HEK293 (cell line): ENCODE measurements at regions not wholly inside any gene's neighbourhood (a gene's known extent, or its start where the extent isn't known, plus 50 kb on each side); places are given as distances from the start of the nearest gene placed in this dataset.

Experiments used
- CTCF ChIA-PET: fragments of 350-600 bp; formaldehyde crosslinking; extraction: SDS; loops from one replicate; lab custom pipeline; 2021; ENCODE audit warnings: antibody characterized with exemption; lab: Yijun Ruan, JAX
- POLR2A ChIA-PET: fragments of 300-600 bp; formaldehyde crosslinking; extraction: SDS; loops from one replicate; lab custom pipeline; 2020; ENCODE audit warnings: antibody characterized with exemption, inconsistent platforms; lab: Yijun Ruan, JAX
- H3K27ac ChIP-seq: fragments of 200-500 bp; sonication (Bioruptor generic); 2 replicates; pipeline ENCODE4 v1.5.1; 2014; ENCODE audit warnings: low read depth, low read length, control low read depth, inconsistent platforms; ENCODE audit errors: extremely low read depth
- H3K36me3 ChIP-seq, 2 experiments: fragments of 200-500 bp in 1 of 2; sonication (Bioruptor generic) in 1 of 2; 1 replicate in 1 of 2; 2 replicates in 1 of 2; pipeline ENCODE4 v1.5.1; 2014 to 2017; ENCODE audit warnings: inconsistent platforms in 2 of 2, low read length in 2 of 2; ENCODE audit not compliant: control insufficient read depth in 2 of 2, insufficient read depth in 1 of 2
- H3K4me1 ChIP-seq: fragments of 200-500 bp; sonication (Bioruptor generic); 2 replicates; pipeline ENCODE4 v1.5.1; 2014; ENCODE audit warnings: mild to moderate bottlenecking, low read length, inconsistent platforms; ENCODE audit not compliant: control insufficient read depth, insufficient read depth
- H3K4me3 ChIP-seq: 2 replicates; pipeline ENCODE4 v1.5.1; 2011; ENCODE audit warnings: low read depth, mild to moderate bottlenecking, control low read depth, low read length, moderate library complexity
- H3K9me3 ChIP-seq: fragments of 200-500 bp; sonication (Bioruptor generic); 2 replicates; pipeline ENCODE4 v1.5.1; 2014; ENCODE audit warnings: low read depth, low read length, inconsistent platforms; ENCODE audit not compliant: control insufficient read depth, insufficient read depth
- HOXD13 ChIP-seq: sonication (generic); formaldehyde crosslinking; IDR thresholded peaks from 2 replicates; pipeline ENCODE4 v1.8.0; 2022; ENCODE audit warnings: missing genetic modification reagents, borderline replicate concordance
- IKZF3 ChIP-seq: fragments of 450-650 bp; IDR thresholded peaks from 2 replicates; pipeline ENCODE4 v1.5.0; 2018; ENCODE audit warnings: missing biosample characterization, mild to moderate bottlenecking, missing genetic modification characterization, moderate library complexity
- SCRT2 ChIP-seq: fragments of 450-650 bp; formaldehyde crosslinking; IDR thresholded peaks from 2 replicates; pipeline ENCODE4 v1.5.1; 2016; ENCODE audit warnings: missing biosample characterization, missing genetic modification characterization
- SP3 ChIP-seq: fragments of 450-650 bp; formaldehyde crosslinking; IDR thresholded peaks from 2 replicates; pipeline ENCODE4 v1.5.1; 2016; ENCODE audit warnings: missing biosample characterization, missing genetic modification characterization
- TCF7L2 ChIP-seq: IDR thresholded peaks from 2 replicates; pipeline ENCODE4 v1.6.1; 2011; ENCODE audit warnings: low read depth, mild to moderate bottlenecking, inconsistent platforms, low read length, moderate library complexity, borderline replicate concordance
- ZBTB7A ChIP-seq: fragments of 450-650 bp; formaldehyde crosslinking; IDR thresholded peaks from 2 replicates; pipeline ENCODE4 v1.5.1; 2016; ENCODE audit warnings: low read depth, missing biosample characterization, missing genetic modification characterization
- ZNF114 ChIP-seq: fragments of 450-650 bp; formaldehyde crosslinking; IDR thresholded peaks from 2 replicates; pipeline ENCODE4 v1.5.0; 2017; ENCODE audit warnings: missing biosample characterization, missing genetic modification characterization
- ZNF121 ChIP-seq: fragments of 450-650 bp; formaldehyde crosslinking; IDR thresholded peaks from 2 replicates; pipeline ENCODE4 v1.5.1; 2016; ENCODE audit warnings: missing biosample characterization, missing genetic modification characterization
- ZNF146 ChIP-seq: fragments of 450-650 bp; formaldehyde crosslinking; IDR thresholded peaks from 2 replicates; pipeline ENCODE4 v1.5.1; 2016; ENCODE audit warnings: missing biosample characterization, missing genetic modification characterization
- ZNF202 ChIP-seq: fragments of 450-650 bp; formaldehyde crosslinking; IDR thresholded peaks from 2 replicates; pipeline ENCODE4 v1.5.1; 2016; ENCODE audit warnings: missing biosample characterization, missing genetic modification characterization, borderline replicate concordance
- ZNF239 ChIP-seq: fragments of 450-650 bp; formaldehyde crosslinking; IDR thresholded peaks from 2 replicates; pipeline ENCODE4 v1.5.1; 2016; ENCODE audit warnings: missing biosample characterization, missing genetic modification characterization
- ZNF366 ChIP-seq: fragments of 450-650 bp; formaldehyde crosslinking; conservative IDR thresholded peaks from 2 replicates; pipeline ENCODE4 v1.5.1; 2016; ENCODE audit warnings: missing biosample characterization, missing genetic modification characterization
- ZNF621 ChIP-seq: fragments of 450-650 bp; formaldehyde crosslinking; IDR thresholded peaks from 2 replicates; pipeline ENCODE4 v1.5.1; 2017; ENCODE audit warnings: missing biosample characterization, missing genetic modification characterization
- ZNF624 ChIP-seq: fragments of 450-650 bp; formaldehyde crosslinking; IDR thresholded peaks from 2 replicates; pipeline ENCODE4 v1.5.1; 2017; ENCODE audit warnings: missing biosample characterization, missing genetic modification characterization
- ZNF629 ChIP-seq: fragments of 450-650 bp; formaldehyde crosslinking; IDR thresholded peaks from 2 replicates; pipeline ENCODE4 v1.5.1; 2017; ENCODE audit warnings: missing biosample characterization, missing genetic modification characterization
- ZNF654 ChIP-seq: fragments of 450-650 bp; formaldehyde crosslinking; IDR thresholded peaks from 2 replicates; pipeline ENCODE4 v1.5.1; 2016; ENCODE audit warnings: low read depth, missing biosample characterization, missing genetic modification characterization
- ZNF701 ChIP-seq: fragments of 450-650 bp; formaldehyde crosslinking; IDR thresholded peaks from 2 replicates; pipeline ENCODE4 v1.5.1; 2016; ENCODE audit warnings: missing biosample characterization, missing genetic modification characterization
- ZNF791 ChIP-seq: fragments of 450-650 bp; formaldehyde crosslinking; IDR thresholded peaks from 2 replicates; pipeline ENCODE4 v1.5.1; 2016; ENCODE audit warnings: missing biosample characterization, missing genetic modification characterization
- ZNF837 ChIP-seq: fragments of 450-650 bp; formaldehyde crosslinking; IDR thresholded peaks from 2 replicates; pipeline ENCODE4 v1.5.1; 2016; ENCODE audit warnings: missing biosample characterization, missing genetic modification characterization
- ZSCAN30 ChIP-seq: fragments of 450-650 bp; IDR thresholded peaks from 2 replicates; pipeline ENCODE4 v1.5.1; 2018; ENCODE audit warnings: missing biosample characterization, mild to moderate bottlenecking, missing genetic modification characterization, moderate library complexity
- TF ChIP-seq, protein P1 (sequence below): fragments of 450-650 bp; formaldehyde crosslinking; IDR thresholded peaks from 2 replicates; pipeline ENCODE4 v1.5.1; 2016; ENCODE audit warnings: missing biosample characterization, missing genetic modification characterization
- TF ChIP-seq, protein P2 (sequence below): fragments of 450-650 bp; formaldehyde crosslinking; IDR thresholded peaks from 2 replicates; pipeline ENCODE4 v1.5.1; 2016; ENCODE audit warnings: missing biosample characterization, missing genetic modification characterization

DNA sequence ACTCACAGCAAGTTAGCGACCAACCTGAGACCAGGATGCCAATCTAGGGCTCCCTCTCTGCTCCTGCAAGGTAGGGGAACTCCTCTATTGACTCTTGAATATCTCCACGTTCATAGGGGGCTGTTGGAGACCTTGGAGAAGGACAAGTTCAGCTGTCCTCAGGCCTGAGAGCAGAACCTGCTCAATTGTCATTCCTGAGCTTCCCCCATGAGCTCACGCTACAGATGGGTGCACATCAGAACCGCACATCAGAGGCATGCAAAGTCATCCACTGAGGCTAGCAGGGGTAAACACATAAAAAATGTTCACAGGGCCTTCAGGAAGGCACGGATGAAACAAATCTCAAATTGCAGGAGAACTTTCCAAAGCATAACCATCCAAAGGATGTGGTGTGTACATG is 168.8 kb upstream of the ZNF507 start (continued):
- TF ChIP-seq, protein P1, sequence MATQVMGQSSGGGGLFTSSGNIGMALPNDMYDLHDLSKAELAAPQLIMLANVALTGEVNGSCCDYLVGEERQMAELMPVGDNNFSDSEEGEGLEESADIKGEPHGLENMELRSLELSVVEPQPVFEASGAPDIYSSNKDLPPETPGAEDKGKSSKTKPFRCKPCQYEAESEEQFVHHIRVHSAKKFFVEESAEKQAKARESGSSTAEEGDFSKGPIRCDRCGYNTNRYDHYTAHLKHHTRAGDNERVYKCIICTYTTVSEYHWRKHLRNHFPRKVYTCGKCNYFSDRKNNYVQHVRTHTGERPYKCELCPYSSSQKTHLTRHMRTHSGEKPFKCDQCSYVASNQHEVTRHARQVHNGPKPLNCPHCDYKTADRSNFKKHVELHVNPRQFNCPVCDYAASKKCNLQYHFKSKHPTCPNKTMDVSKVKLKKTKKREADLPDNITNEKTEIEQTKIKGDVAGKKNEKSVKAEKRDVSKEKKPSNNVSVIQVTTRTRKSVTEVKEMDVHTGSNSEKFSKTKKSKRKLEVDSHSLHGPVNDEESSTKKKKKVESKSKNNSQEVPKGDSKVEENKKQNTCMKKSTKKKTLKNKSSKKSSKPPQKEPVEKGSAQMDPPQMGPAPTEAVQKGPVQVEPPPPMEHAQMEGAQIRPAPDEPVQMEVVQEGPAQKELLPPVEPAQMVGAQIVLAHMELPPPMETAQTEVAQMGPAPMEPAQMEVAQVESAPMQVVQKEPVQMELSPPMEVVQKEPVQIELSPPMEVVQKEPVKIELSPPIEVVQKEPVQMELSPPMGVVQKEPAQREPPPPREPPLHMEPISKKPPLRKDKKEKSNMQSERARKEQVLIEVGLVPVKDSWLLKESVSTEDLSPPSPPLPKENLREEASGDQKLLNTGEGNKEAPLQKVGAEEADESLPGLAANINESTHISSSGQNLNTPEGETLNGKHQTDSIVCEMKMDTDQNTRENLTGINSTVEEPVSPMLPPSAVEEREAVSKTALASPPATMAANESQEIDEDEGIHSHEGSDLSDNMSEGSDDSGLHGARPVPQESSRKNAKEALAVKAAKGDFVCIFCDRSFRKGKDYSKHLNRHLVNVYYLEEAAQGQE (tag by site-specific recombination) = no peak

DNA sequence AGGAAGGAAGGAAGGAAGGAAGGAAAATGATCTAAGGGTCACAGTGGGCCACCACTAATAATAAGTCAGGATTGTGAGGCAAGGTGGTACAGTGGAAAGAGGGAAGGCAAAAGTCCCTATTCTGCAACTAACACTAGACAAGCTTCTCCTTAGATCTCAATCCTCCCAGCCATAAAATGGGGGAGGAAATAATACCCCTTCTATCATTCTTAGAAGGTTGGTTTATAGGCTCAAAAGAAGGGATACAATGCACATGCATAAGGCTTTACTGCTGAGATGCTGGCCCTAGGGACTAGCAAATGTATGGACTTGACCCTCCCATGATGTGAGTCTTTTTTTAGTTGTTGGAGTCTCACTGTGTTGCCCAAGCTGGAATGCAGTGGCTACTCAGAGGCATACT is 167.7 kb upstream of the ZNF507 start:
- Histone ChIP-seq H3K9me3 (no peaks in the 10 kb centered on the region), H3K4me3 (no peak overlapping the region), H3K4me1 (no peaks in the 10 kb centered on the region), H3K36me3 (no peaks in the 10 kb centered on the region), H3K27ac (no peak overlapping the region)
- ChIA-PET POLR2A (no interaction called here), CTCF (interaction anchor here (3.7 kb wide), 1 partner anchor 47 kb away, joined by 14 read pairs; no protein-coding TSS in a partner anchor)
- peak; percentile 67; the same call in 1 of the 2 replicates for TF ChIP-seq ZNF366 (tag by site-specific recombination)
- no peak for TF ChIP-seq SCRT2 (tag by site-specific recombination)

DNA sequence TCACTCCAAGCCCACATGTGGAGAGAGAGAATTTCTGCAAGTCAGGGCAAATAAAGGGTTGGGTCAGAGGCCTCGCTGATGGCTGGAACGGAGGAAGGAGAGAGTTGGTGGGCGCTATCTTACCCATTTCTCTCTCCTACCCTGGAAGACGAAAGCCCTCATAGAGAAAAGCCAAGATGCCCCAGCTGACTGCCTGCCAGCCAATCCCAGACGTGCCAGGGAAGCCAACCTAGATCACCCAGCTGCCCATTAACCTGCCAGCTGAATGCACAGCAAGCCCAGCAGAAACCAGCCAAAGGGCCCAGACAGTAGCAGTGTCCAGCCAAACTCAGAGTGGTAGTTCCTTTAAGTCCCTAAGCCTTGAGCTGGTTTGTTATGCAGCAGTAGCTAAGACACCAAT is 167.0 kb upstream of the ZNF507 start:
- POLR2A ChIA-PET = no interaction called here

DNA sequence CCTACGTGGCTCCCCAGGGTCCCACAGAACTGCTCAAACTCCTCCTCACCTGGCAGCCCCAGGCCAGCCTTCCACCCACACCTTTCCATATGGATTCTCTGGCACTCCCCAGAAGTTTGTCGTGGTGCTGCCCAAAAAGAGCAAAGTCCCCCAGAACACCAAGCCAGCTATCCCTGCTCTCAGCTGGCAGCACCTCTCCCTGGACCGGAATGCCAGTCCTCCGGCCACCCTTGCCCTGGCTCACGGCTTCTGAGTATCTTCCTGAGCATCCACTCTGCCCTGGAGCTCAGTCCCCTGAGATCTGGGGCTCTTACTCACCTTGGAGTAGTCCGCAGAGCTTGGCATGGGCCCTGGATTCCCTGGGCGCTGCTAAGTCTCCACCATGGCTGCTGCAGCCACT is 166.5 kb upstream of the ZNF507 start:
- Histone ChIP-seq H3K4me3 (no peak overlapping the region), H3K27ac (0 out of 2 replicates have a peak overlapping the region, but pooled peaks have one; percentile 9), H3K36me3 (no peaks in the 10 kb centered on the region), H3K9me3 (no peaks in the 10 kb centered on the region), H3K4me1 (no peaks in the 10 kb centered on the region)
- ChIA-PET CTCF (interaction anchor here (0.7 to 1.3 kb wide), 2 partner anchors 74 to 1496 kb away, joined by 4 read pairs; no protein-coding TSS in a partner anchor), POLR2A (no interaction called here)
- TF ChIP-seq ZNF114 (tag by site-specific recombination) (no peak), ZNF629 (tag by site-specific recombination) (no peak), ZNF202 (tag by site-specific recombination) (no peak), ZNF624 (no peak), ZNF701 (tag by site-specific recombination) (no peak), ZNF791 (tag by site-specific recombination) (no peak), TCF7L2 (no peak), ZNF239 (tag by site-specific recombination) (no peak), HOXD13 (CRISPR knock-in tag) (no peak), SP3 (tag by site-specific recombination) (no peak), ZNF621 (tag by site-specific recombination) (no peak), ZBTB7A (tag by site-specific recombination) (no peak)

More for the DNA sequence above, 167.0 kb upstream of the ZNF507 start:
- CTCF ChIA-PET = interaction anchor here (0.6 to 1.3 kb wide), 2 partner anchors 46 to 1496 kb away, joined by 3 to 4 read pairs; no protein-coding TSS in a partner anchor
- no peak overlapping the region for H3K4me3 ChIP-seq
- no peaks in the 10 kb centered on the region for H3K36me3 ChIP-seq
- H3K9me3 ChIP-seq = no peaks in the 10 kb centered on the region
- H3K27ac ChIP-seq = no peak overlapping the region
- H3K4me1 ChIP-seq = no peaks in the 10 kb centered on the region
- TF ChIP-seq ZNF654 (tag by site-specific recombination) = no peak
- TF ChIP-seq, protein P2, sequence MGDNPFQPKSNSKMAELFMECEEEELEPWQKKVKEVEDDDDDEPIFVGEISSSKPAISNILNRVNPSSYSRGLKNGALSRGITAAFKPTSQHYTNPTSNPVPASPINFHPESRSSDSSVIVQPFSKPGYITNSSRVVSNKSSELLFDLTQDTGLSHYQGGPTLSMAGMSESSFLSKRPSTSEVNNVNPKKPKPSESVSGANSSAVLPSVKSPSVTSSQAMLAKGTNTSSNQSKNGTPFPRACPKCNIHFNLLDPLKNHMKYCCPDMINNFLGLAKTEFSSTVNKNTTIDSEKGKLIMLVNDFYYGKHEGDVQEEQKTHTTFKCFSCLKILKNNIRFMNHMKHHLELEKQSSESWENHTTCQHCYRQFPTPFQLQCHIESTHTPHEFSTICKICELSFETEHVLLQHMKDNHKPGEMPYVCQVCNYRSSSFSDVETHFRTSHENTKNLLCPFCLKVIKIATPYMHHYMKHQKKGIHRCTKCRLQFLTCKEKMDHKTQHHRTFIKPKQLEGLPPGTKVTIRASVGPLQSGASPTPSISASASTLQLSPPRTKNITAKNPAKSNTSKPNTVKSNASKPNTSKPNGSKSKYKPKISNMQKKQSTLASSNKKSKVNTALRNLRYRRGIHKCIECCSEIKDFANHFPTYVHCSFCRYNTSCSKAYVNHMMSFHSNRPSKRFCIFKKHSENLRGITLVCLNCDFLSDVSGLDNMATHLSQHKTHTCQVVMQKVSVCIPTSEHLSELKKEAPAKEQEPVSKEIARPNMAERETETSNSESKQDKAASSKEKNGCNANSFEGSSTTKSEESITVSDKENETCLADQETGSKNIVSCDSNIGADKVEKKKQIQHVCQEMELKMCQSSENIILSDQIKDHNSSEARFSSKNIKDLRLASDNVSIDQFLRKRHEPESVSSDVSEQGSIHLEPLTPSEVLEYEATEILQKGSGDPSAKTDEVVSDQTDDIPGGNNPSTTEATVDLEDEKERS = no peak
- no peak for TF ChIP-seq ZNF837 (tag by site-specific recombination)
- TF ChIP-seq IKZF3 (tag by site-specific recombination) = no peak
- no peak for TF ChIP-seq ZNF121 (tag by site-specific recombination)
- TF ChIP-seq ZNF146 = no peak
- no peak for TF ChIP-seq ZSCAN30
